CD8-positive, alpha-beta memory T cell (primary cell): ENCODE measurements at regions not wholly inside any gene's neighbourhood (a gene's known extent, or its start where the extent isn't known, plus 50 kb on each side); places are given as distances from the start of the nearest gene placed in this dataset.

ENCODE experiments used
- CTCF ChIA-PET: fragments of 350-600 bp; sonication (Branson Sonifier 250); formaldehyde crosslinking; loops from one replicate; lab custom pipeline; 2021; ENCODE audit warnings: antibody characterized with exemption; lab: Charles Lee
- POLR2A ChIA-PET: fragments of 350-600 bp; sonication (Branson Sonifier 250); formaldehyde crosslinking; loops from one replicate; lab custom pipeline; 2021; ENCODE audit warnings: antibody characterized with exemption; lab: Charles Lee
- DNase-seq, 5 donors: peaks; one replicate each; pipeline versions ENCODE4 v3.0.0 to v3.0.0-alpha.2; 2020 to 2022; ENCODE audit warnings: mixed read lengths in 1 of 5
- H3K27ac ChIP-seq: one replicate; pipeline ENCODE4 v1.7.0; 2013; ENCODE audit warnings: low read depth, mild to moderate bottlenecking, low read length, moderate library complexity
- H3K27me3 ChIP-seq: 2 replicates; pipeline ENCODE4 v1.7.0; 2013; ENCODE audit warnings: low read length, mild to moderate bottlenecking; ENCODE audit not compliant: insufficient read depth, poor library complexity, severe bottlenecking
- H3K36me3 ChIP-seq: 2 replicates; pipeline ENCODE4 v1.7.0; 2013; ENCODE audit warnings: mild to moderate bottlenecking, low read length, moderate library complexity; ENCODE audit not compliant: insufficient read depth
- H3K4me1 ChIP-seq: 2 replicates; pipeline ENCODE4 v1.7.0; 2013; ENCODE audit warnings: mild to moderate bottlenecking, low read length, moderate library complexity; ENCODE audit not compliant: insufficient read depth
- H3K4me3 ChIP-seq: 2 replicates; pipeline ENCODE4 v1.7.0; 2013; ENCODE audit warnings: mild to moderate bottlenecking, low read length
- H3K9me3 ChIP-seq: 2 replicates; pipeline ENCODE4 v1.7.0; 2013; ENCODE audit warnings: mild to moderate bottlenecking, low read length
- H3K27ac Mint-ChIP-seq, 8 donors: one replicate each; pipeline ENCODE4 v1.8.0; 2020 to 2021; ENCODE audit warnings: mixed read lengths in 8 of 8, mild to moderate bottlenecking in 6 of 8, inconsistent platforms in 3 of 8, moderate library complexity in 3 of 8
- H3K27me3 Mint-ChIP-seq, 2 donors: one replicate each; pipeline ENCODE4 v1.8.0; 2020 to 2021; ENCODE audit warnings: mixed read lengths in 2 of 2, mild to moderate bottlenecking in 1 of 2, moderate library complexity in 1 of 2
- H3K36me3 Mint-ChIP-seq, 3 donors: one replicate each; pipeline ENCODE4 v1.8.0; 2020 to 2021; ENCODE audit warnings: mixed read lengths in 3 of 3, inconsistent platforms in 1 of 3, mild to moderate bottlenecking in 1 of 3
- H3K4me1 Mint-ChIP-seq, 3 donors: one replicate each; pipeline ENCODE4 v1.8.0; 2020 to 2021; ENCODE audit warnings: mixed read lengths in 3 of 3, inconsistent platforms in 1 of 3, mild to moderate bottlenecking in 1 of 3
- H3K4me3 Mint-ChIP-seq, 7 donors: one replicate each; pipeline ENCODE4 v1.8.0; 2020 to 2021; ENCODE audit warnings: mixed read lengths in 7 of 7, mild to moderate bottlenecking in 6 of 7, moderate library complexity in 4 of 7, inconsistent platforms in 2 of 7
- H3K9me3 Mint-ChIP-seq, 5 donors: one replicate each; pipeline ENCODE4 v1.8.0; 2020 to 2022; ENCODE audit warnings: mixed read lengths in 5 of 5, mild to moderate bottlenecking in 3 of 5, moderate library complexity in 2 of 5, inconsistent platforms in 1 of 5

DNA sequence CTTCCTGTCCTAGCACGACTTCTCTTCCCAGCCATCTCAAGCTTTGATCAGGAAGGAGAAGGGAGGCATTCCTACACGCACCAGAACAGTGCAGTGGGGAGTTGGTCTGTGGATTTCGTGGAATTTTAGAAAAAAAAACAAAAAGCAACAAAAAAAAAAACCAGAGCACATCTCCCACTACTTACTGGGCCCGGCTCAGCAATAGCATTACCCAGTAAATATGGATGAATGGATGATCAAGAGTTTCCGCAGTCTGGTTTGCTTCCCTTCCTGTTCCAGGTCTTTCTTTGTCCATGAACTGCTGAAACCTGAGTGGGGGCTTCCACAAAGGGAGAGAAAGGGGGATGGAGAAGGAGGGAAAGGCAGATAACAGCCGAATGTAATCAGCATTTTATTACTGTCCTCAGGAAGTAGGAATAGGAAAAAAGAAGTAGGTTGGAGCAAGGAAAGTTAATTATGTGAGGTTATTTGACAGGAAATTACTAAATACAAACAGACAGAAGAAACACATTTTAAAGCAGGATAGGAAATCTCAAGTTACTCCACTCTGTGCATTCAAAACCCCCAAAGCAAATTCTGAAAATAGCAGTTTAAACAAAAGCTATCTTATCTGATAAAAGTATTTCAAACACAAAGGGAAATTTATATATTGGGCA, 349.0 kb downstream of the PRL start:
- Mint-ChIP-seq H3K4me3 (no peak overlapping the region), H3K27me3 (peaks cover 0 to 6% of the 10 kb centered on the region in 2 donors), H3K9me3 (peaks cover 0 to 2% (median 0%) of the 10 kb centered on the region in 5 donors), H3K27ac (no peak overlapping the region), H3K4me1 (peaks cover 0 to 8% (median 0%) of the 10 kb centered on the region in 3 donors), H3K36me3 (no peaks in the 10 kb centered on the region)
- no peaks in the 10 kb centered on the region for H3K27me3 ChIP-seq
- no peak overlapping the region for H3K27ac ChIP-seq
- no peaks in the 10 kb centered on the region for H3K4me1 ChIP-seq
- H3K9me3 ChIP-seq, result no peaks in the 10 kb centered on the region
- CTCF ChIA-PET, result no interaction called here
- H3K36me3 ChIP-seq, result no peaks in the 10 kb centered on the region
- no peak for DNase-seq
- no peak overlapping the region for H3K4me3 ChIP-seq
- POLR2A ChIA-PET, result no interaction called here

DNA sequence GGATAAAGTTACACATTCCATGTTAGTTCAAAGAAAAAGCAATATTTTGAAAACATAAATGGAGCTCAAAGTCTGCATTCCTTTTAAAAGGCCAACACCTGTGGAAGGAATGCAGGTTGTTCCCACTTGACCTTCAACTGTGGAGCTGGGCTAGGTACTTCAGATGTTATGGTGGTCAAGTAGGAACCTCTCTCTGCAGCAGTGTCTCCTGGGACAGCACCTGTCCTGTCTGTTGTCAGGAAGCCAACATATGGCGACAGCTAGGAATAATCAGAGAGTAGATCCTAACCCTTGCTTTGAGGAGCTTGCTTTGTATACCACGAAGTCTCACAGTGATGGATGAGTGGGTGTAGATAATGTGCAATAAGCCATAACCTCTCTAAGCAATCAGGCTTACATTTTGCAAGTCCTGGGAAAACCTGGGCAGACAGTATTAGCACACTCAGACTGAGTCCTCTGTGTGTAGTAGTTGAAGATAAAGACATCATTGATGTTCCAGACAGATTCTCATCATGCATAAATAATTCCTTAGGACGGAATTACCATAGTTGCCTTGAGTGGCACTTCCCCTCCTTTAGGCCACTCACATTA, 347.5 kb downstream of the PRL start:
- Mint-ChIP-seq H3K4me3 (no peak overlapping the region), H3K4me1 (peaks cover 0 to 8% (median 0%) of the 10 kb centered on the region in 3 donors), H3K9me3 (peaks cover 0 to 2% (median 0%) of the 10 kb centered on the region in 5 donors), H3K27me3 (peaks cover 0 to 6% of the 10 kb centered on the region in 2 donors), H3K27ac (no peak overlapping the region), H3K36me3 (no peaks in the 10 kb centered on the region)
- Histone ChIP-seq H3K9me3 (no peaks in the 10 kb centered on the region), H3K27me3 (no peaks in the 10 kb centered on the region), H3K27ac (no peak overlapping the region), H3K4me1 (no peaks in the 10 kb centered on the region), H3K36me3 (no peaks in the 10 kb centered on the region), H3K4me3 (no peak overlapping the region)
- DNase-seq, result no peak
- ChIA-PET POLR2A (no interaction called here), CTCF (no interaction called here)

DNA sequence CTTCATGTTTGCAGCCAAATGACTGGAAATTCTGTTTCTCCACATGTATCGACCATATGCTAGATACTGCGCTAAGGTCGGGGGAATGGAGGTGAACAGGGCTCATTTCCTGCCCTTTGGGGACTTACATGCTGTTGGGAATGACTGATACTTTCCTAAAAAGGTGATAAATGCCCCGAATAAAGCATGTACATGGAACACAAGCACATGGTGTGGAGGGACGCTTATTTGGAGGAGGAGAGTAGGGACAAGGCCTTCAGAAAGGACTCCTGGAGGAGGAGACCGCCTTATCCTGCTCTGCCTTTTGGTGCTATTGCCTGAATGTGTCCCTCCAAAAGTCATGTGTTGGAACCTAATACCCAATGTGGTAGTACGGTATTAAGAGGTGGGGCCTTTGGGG, 344.5 kb downstream of the PRL start:
- no peaks in the 10 kb centered on the region for H3K4me1 ChIP-seq
- no peaks in the 10 kb centered on the region for H3K36me3 ChIP-seq
- Mint-ChIP-seq H3K27me3 (peaks cover 0 to 6% of the 10 kb centered on the region in 2 donors), H3K36me3 (no peaks in the 10 kb centered on the region), H3K27ac (no peak overlapping the region), H3K9me3 (peaks cover 0 to 2% (median 0%) of the 10 kb centered on the region in 5 donors), H3K4me1 (peaks cover 0 to 8% (median 0%) of the 10 kb centered on the region in 3 donors), H3K4me3 (no peak overlapping the region)
- CTCF ChIA-PET, result no interaction called here
- H3K4me3 ChIP-seq, result no peak overlapping the region
- no peaks in the 10 kb centered on the region for H3K27me3 ChIP-seq
- no peak for DNase-seq
- POLR2A ChIA-PET, result no interaction called here
- H3K27ac ChIP-seq, result no peak overlapping the region
- no peaks in the 10 kb centered on the region for H3K9me3 ChIP-seq

DNA sequence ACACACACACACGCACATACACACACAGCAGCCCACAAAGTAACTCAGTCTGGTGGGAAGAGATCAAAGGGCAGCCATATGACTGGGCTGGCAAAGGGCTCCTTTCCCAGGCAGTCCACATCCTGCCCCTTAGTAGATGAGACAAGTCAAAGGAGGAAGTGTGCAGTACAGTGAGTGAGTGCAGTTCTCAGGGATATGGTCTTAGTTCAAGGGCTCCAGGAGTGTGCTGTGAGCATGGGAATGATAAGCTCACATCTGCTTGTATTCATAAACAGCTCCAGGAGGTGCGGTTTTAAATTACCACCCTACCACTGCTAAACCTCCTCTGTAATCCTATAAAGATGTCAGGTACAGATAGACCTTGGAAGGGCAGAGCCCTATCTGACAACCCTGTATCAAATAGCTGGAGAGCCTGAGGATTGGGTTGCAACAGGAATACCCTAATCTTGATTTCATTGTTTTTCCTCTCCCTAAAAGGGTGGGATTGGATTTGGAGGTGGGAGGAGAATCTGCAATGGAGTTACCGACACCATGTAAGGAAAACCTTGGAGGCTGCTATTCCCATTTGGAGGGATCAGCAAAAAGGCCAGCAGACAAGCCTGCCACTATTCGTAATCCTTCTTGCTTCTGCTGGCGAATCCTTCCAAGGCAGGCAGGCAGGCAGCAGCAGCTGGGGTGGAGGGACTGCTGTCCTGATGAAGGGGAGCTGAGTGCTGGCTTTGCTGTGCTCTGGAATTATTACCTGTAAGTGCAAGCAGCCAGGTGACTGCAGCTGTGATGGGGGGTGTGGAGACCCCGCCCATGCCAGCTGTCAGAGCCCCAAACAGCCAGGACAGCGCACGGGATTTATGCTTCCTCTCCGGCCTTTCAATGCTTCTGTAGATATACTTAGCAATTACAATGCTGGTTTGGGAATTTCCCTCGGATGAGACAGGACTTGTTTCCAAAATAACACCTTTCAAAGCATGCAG, 342.7 kb downstream of the PRL start:
- POLR2A ChIA-PET, result no interaction called here
- Mint-ChIP-seq H3K36me3 (no peaks in the 10 kb centered on the region), H3K4me1 (peaks cover 0 to 8% (median 0%) of the 10 kb centered on the region in 3 donors), H3K27me3 (peaks cover 0 to 3% of the 10 kb centered on the region in 2 donors), H3K27ac (no peak overlapping the region), H3K9me3 (peaks cover 0 to 2% (median 0%) of the 10 kb centered on the region in 5 donors), H3K4me3 (no peak overlapping the region)
- no peak overlapping the region for H3K4me3 ChIP-seq
- DNase-seq, result no peak
- H3K36me3 ChIP-seq, result no peaks in the 10 kb centered on the region
- no peaks in the 10 kb centered on the region for H3K27me3 ChIP-seq
- no peaks in the 10 kb centered on the region for H3K4me1 ChIP-seq
- no peaks in the 10 kb centered on the region for H3K9me3 ChIP-seq
- H3K27ac ChIP-seq, result no peak overlapping the region
- CTCF ChIA-PET, result no interaction called here

DNA sequence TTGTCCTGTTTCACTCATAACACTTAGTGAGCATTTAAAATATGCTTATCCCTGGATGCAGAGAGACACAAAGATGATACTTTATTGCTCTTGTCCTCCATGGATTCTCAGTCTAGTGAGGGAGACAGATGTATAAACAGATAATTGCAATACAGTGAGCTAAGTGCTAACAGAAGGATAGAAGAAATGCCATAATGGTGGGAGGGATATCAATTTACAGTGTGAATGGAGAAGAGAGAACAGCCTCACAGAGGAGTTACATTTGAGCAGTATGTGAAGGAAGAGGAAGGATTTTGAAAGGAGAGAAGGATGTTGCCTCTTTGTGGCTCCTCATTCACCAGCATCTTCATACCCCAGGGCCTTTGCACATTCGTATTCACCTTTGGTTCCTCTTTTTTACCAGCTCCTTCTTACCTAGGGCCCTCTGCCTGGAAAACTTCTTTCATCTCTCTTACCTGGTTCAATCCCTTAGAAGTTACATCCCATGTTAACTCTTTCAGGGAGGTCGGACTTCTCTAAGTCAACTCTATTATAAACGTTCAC, 341.7 kb downstream of the PRL start:
- H3K27ac ChIP-seq, result no peak overlapping the region

DNA sequence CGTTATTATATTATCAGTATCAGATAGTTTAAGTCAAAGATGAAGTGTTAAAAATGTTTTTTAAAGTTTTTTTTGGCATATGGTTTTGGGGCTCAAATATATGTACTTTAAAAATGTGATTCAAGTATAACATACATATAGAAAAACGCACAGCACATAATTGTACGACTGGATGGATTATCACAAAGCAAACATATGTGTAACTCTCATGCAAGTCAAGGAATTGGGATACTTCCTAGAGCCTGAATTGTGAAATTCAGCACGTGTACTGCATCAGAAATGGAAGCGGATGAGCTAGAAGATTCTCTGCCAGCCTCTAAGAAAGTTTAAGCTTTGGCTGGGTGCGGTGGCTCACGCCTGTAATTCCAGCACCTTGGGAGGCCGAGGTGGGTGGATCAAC, 340.9 kb downstream of the PRL start:
- no peak overlapping the region for H3K4me3 ChIP-seq
- DNase-seq, result no peak
- Mint-ChIP-seq H3K9me3 (peaks cover 0 to 3% (median 0%) of the 10 kb centered on the region in 5 donors), H3K27ac (no peak overlapping the region), H3K36me3 (no peaks in the 10 kb centered on the region), H3K4me3 (no peak overlapping the region), H3K27me3 (peaks cover 0 to 1% of the 10 kb centered on the region in 2 donors), H3K4me1 (peaks cover 0 to 8% (median 0%) of the 10 kb centered on the region in 3 donors)
- H3K36me3 ChIP-seq, result no peaks in the 10 kb centered on the region
- H3K27ac ChIP-seq, result no peak overlapping the region
- no peaks in the 10 kb centered on the region for H3K27me3 ChIP-seq
- CTCF ChIA-PET, result no interaction called here
- H3K9me3 ChIP-seq, result no peaks in the 10 kb centered on the region
- H3K4me1 ChIP-seq, result no peaks in the 10 kb centered on the region
- POLR2A ChIA-PET, result no interaction called here

More for the DNA sequence above, 341.7 kb downstream of the PRL start:
- DNase-seq, result no peak
- H3K36me3 Mint-ChIP-seq, result no peaks in the 10 kb centered on the region
- Histone ChIP-seq H3K4me3 (no peak overlapping the region), H3K36me3 (no peaks in the 10 kb centered on the region), H3K9me3 (no peaks in the 10 kb centered on the region), H3K4me1 (no peaks in the 10 kb centered on the region), H3K27me3 (no peaks in the 10 kb centered on the region)
- POLR2A ChIA-PET, result no interaction called here
- no peak overlapping the region for H3K4me3 Mint-ChIP-seq
- no peak overlapping the region for H3K27ac Mint-ChIP-seq
- CTCF ChIA-PET, result no interaction called here
- H3K27me3 Mint-ChIP-seq, result peaks cover 0 to 1% of the 10 kb centered on the region in 2 donors
- H3K9me3 Mint-ChIP-seq, result peaks cover 0 to 3% (median 0%) of the 10 kb centered on the region in 5 donors
- peaks cover 0 to 8% (median 0%) of the 10 kb centered on the region in 3 donors for H3K4me1 Mint-ChIP-seq

DNA sequence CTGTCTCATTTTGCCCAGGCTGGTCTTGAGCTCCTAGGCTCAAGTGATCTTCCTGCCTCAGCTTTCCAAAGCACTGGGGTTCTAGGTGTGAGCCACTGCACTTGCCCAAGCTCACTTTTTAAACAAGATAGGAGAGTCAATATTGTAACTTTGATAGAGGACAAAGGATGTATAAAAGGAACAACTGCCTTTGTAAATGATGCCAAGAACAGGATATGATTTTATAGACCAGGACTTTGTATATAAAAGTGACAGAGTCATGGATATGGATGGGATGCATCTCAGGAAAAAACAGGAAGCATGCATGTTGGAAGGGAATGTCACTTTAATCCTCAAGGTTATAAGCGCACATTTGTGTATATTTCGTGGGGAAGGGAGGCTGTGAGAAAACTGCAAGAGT, 338.4 kb downstream of the PRL start:
- ChIA-PET POLR2A (no interaction called here), CTCF (no interaction called here)
- no peaks in the 10 kb centered on the region for H3K9me3 ChIP-seq
- H3K27ac ChIP-seq, result no peak overlapping the region
- H3K27me3 Mint-ChIP-seq, result no peaks in the 10 kb centered on the region
- no peaks in the 10 kb centered on the region for H3K27me3 ChIP-seq
- H3K4me1 ChIP-seq, result no peaks in the 10 kb centered on the region
- no peaks in the 10 kb centered on the region for H3K4me1 Mint-ChIP-seq
- H3K4me3 Mint-ChIP-seq, result no peak overlapping the region
- H3K36me3 Mint-ChIP-seq, result no peaks in the 10 kb centered on the region
- no peak overlapping the region for H3K27ac Mint-ChIP-seq
- no peak for DNase-seq
- peaks cover 0 to 3% (median 0%) of the 10 kb centered on the region in 5 donors for H3K9me3 Mint-ChIP-seq
- no peak overlapping the region for H3K4me3 ChIP-seq
- H3K36me3 ChIP-seq, result no peaks in the 10 kb centered on the region
